WTC11 (cell line): ENCODE measurements at regions not wholly inside any gene's neighbourhood (a gene's known extent, or its start where the extent isn't known, plus 50 kb on each side); places are given as distances from the start of the nearest gene placed in this dataset.

Experiments
- ATAC-seq: fragments of 200-7000 bp; cut with Tn5 transposase; 2 replicates; pipeline ENCODE4 v1.10.0; 2021; ENCODE audit warnings: mild to moderate bottlenecking, moderate library complexity
- CTCF ChIA-PET: fragments of 300-600 bp; sonication (Branson Sonifier 250); formaldehyde crosslinking; loops from one replicate; lab custom pipeline; 2021; ENCODE audit warnings: antibody characterized with exemption; lab: Charles Lee
- POLR2A ChIA-PET: fragments of 350-600 bp; sonication (Branson Sonifier 250); formaldehyde crosslinking; loops from one replicate; lab custom pipeline; 2021; ENCODE audit warnings: antibody characterized with exemption; lab: Charles Lee
- DNase-seq: peaks from one replicate; pipeline ENCODE4 v3.0.0; 2021; ENCODE audit warnings: low spot score
- H3K27ac Mint-ChIP-seq: 2 replicates; pipeline ENCODE4 v1.8.0; 2021; ENCODE audit warnings: mixed read lengths
- H3K27me3 Mint-ChIP-seq: 2 replicates; pipeline ENCODE4 v1.8.0; 2021; ENCODE audit warnings: low read depth, mild to moderate bottlenecking, moderate library complexity, mixed read lengths
- H3K36me3 Mint-ChIP-seq: 2 replicates; pipeline ENCODE4 v1.8.0; 2021; ENCODE audit warnings: mixed read lengths
- H3K4me1 Mint-ChIP-seq: 2 replicates; pipeline ENCODE4 v1.8.0; 2022; ENCODE audit warnings: mixed read lengths
- H3K4me3 Mint-ChIP-seq: 2 replicates; pipeline ENCODE4 v1.8.0; 2021; ENCODE audit warnings: mild to moderate bottlenecking, moderate library complexity, mixed read lengths
- H3K9me3 Mint-ChIP-seq: 2 replicates; pipeline ENCODE4 v1.8.0; 2021; ENCODE audit warnings: mixed read lengths
- ERG ChIP-seq: fragments of 250-450 bp; sonication (Bioruptor Pico); IDR thresholded peaks from 2 replicates; pipeline ENCODE4 v1.8.0; 2021; ENCODE audit warnings: mild to moderate bottlenecking
- ESRRA ChIP-seq: sonication (generic); formaldehyde crosslinking; IDR thresholded peaks from 2 replicates; pipeline ENCODE4 v1.8.1; 2022; ENCODE audit warnings: mild to moderate bottlenecking, missing genetic modification reagents, borderline replicate concordance
- GTF2I ChIP-seq: fragments of 250-450 bp; sonication (Bioruptor Pico); conservative IDR thresholded peaks from 2 replicates; pipeline ENCODE4 v1.4.0; 2021; ENCODE audit warnings: mild to moderate bottlenecking
- MYBL2 ChIP-seq: sonication (generic); formaldehyde crosslinking; IDR thresholded peaks from 2 replicates; pipeline ENCODE4 v1.8.1; 2023; ENCODE audit warnings: mild to moderate bottlenecking, moderate library complexity, missing genetic modification reagents
- OVOL2 ChIP-seq: fragments of 250-450 bp; sonication (Bioruptor Pico); IDR thresholded peaks from 2 replicates; pipeline ENCODE4 v1.9.0; 2021; ENCODE audit warnings: mild to moderate bottlenecking, borderline replicate concordance
- PRRX2 ChIP-seq: fragments of 250-450 bp; sonication (Bioruptor Pico); IDR thresholded peaks from 2 replicates; pipeline ENCODE4 v1.8.0; 2021; ENCODE audit warnings: mild to moderate bottlenecking
- RELA ChIP-seq: sonication (generic); formaldehyde crosslinking; IDR thresholded peaks from 2 replicates; pipeline ENCODE4 v1.8.1; 2022; ENCODE audit warnings: missing genetic modification reagents, mild to moderate bottlenecking, borderline replicate concordance
- RORB ChIP-seq: fragments of 250-450 bp; sonication (Bioruptor Pico); IDR thresholded peaks from 2 replicates; pipeline ENCODE4 v1.9.0; 2021; ENCODE audit warnings: mild to moderate bottlenecking
- SMAD4 ChIP-seq: sonication (generic); formaldehyde crosslinking; IDR thresholded peaks from 2 replicates; pipeline ENCODE4 v1.8.0; 2022; ENCODE audit warnings: mild to moderate bottlenecking, missing genetic modification reagents
- ZMAT4 ChIP-seq: fragments of 250-450 bp; sonication (Bioruptor Pico); IDR thresholded peaks from 2 replicates; pipeline ENCODE4 v1.9.0; 2021; ENCODE audit warnings: mild to moderate bottlenecking
- ZNF281 ChIP-seq: sonication (generic); formaldehyde crosslinking; IDR thresholded peaks from 2 replicates; pipeline ENCODE4 v1.8.0; 2023; ENCODE audit warnings: mild to moderate bottlenecking, missing genetic modification reagents
- ZNF423 ChIP-seq: fragments of 250-450 bp; sonication (Bioruptor Pico); IDR thresholded peaks from 2 replicates; pipeline ENCODE4 v2.1.2; 2022; ENCODE audit warnings: mild to moderate bottlenecking, moderate library complexity
- ZNF671 ChIP-seq: fragments of 250-450 bp; sonication (Bioruptor Pico); IDR thresholded peaks from 2 replicates; pipeline ENCODE4 v1.8.0; 2021; ENCODE audit warnings: mild to moderate bottlenecking
- TF ChIP-seq, protein P1 (sequence below): sonication (generic); formaldehyde crosslinking; IDR thresholded peaks from 2 replicates; pipeline ENCODE4 v1.8.1; 2023; ENCODE audit warnings: mild to moderate bottlenecking, missing genetic modification reagents, moderate library complexity
- TF ChIP-seq, protein P2 (sequence below): sonication (generic); formaldehyde crosslinking; IDR thresholded peaks from 2 replicates; pipeline ENCODE4 v1.8.1; 2023; ENCODE audit warnings: mild to moderate bottlenecking, missing genetic modification reagents, borderline replicate concordance
- TF ChIP-seq, protein P3 (sequence below): sonication (generic); formaldehyde crosslinking; conservative IDR thresholded peaks from 2 replicates; pipeline ENCODE4 v1.8.1; 2022; ENCODE audit warnings: mild to moderate bottlenecking, missing genetic modification reagents
- TF ChIP-seq, protein P4 (sequence below): sonication (generic); formaldehyde crosslinking; IDR thresholded peaks from 2 replicates; pipeline ENCODE4 v1.8.1; 2023; ENCODE audit warnings: mild to moderate bottlenecking, missing genetic modification reagents, moderate library complexity

DNA sequence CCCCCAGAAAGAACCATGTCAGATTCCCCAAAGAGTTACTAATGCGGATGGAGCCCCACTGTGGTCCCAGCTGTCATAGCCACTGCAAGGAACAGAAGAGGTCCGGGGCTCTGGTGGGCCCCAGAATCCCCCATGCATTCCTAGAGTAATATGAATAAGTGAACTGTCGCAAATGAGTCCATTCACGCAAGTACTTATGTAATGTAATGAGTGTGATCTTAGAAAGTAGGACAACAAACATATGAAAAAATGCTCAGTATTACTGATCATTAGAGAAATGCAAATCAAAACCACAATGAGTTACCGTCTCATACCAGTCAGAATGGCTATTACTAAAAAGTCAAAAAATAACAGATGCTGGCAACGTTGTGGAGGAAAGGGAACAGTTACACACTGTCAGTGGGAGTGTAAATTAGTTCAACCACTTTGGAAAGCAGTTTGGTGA lies 141.5 kb upstream of the RBPJ start (continued):
- TF ChIP-seq RELA (CRISPR knock-in tag) (no peak), ERG (no peak), OVOL2 (CRISPR knock-in tag) (no peak), ZNF671 (no peak), SMAD4 (CRISPR knock-in tag) (no peak), PRRX2 (CRISPR knock-in tag) (no peak), ZMAT4 (CRISPR knock-in tag) (no peak), MYBL2 (CRISPR knock-in tag) (no peak)
- TF ChIP-seq, protein P1, sequence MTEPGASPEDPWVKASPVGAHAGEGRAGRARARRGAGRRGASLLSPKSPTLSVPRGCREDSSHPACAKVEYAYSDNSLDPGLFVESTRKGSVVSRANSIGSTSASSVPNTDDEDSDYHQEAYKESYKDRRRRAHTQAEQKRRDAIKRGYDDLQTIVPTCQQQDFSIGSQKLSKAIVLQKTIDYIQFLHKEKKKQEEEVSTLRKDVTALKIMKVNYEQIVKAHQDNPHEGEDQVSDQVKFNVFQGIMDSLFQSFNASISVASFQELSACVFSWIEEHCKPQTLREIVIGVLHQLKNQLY = no peak
- TF ChIP-seq, protein P2, sequence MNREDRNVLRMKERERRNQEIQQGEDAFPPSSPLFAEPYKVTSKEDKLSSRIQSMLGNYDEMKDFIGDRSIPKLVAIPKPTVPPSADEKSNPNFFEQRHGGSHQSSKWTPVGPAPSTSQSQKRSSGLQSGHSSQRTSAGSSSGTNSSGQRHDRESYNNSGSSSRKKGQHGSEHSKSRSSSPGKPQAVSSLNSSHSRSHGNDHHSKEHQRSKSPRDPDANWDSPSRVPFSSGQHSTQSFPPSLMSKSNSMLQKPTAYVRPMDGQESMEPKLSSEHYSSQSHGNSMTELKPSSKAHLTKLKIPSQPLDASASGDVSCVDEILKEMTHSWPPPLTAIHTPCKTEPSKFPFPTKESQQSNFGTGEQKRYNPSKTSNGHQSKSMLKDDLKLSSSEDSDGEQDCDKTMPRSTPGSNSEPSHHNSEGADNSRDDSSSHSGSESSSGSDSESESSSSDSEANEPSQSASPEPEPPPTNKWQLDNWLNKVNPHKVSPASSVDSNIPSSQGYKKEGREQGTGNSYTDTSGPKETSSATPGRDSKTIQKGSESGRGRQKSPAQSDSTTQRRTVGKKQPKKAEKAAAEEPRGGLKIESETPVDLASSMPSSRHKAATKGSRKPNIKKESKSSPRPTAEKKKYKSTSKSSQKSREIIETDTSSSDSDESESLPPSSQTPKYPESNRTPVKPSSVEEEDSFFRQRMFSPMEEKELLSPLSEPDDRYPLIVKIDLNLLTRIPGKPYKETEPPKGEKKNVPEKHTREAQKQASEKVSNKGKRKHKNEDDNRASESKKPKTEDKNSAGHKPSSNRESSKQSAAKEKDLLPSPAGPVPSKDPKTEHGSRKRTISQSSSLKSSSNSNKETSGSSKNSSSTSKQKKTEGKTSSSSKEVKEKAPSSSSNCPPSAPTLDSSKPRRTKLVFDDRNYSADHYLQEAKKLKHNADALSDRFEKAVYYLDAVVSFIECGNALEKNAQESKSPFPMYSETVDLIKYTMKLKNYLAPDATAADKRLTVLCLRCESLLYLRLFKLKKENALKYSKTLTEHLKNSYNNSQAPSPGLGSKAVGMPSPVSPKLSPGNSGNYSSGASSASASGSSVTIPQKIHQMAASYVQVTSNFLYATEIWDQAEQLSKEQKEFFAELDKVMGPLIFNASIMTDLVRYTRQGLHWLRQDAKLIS (CRISPR knock-in tag) = no peak

DNA sequence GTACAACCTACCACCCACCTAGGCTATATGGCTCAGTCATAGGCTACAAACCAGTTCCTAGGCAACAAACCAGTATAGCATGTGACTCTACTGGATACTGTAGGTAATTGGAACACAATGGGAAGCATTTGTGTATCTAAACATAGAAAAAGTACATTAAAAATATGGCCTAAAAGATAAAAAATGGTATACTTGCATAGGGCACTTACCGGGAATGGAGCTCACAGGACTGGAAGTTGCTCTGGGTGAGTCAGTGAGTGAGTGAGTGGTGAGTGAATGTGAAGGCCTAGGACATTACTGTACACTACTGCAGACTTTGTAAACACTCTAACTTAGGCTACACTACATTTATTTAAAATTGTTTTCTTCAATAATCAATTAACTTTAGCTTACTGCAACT lies 139.2 kb upstream of the RBPJ start:
- ChIA-PET POLR2A (no interaction called here), CTCF (no interaction called here)
- no peak overlapping the region for H3K4me3 Mint-ChIP-seq
- peaks cover 7% of the 10 kb centered on the region; the same call in 1 of the 2 replicates for H3K9me3 Mint-ChIP-seq
- DNase-seq (no peak), ATAC-seq (no peak)
- H3K27me3 Mint-ChIP-seq = no peaks in the 10 kb centered on the region
- TF ChIP-seq ZMAT4 (CRISPR knock-in tag) = no peak
- no peak for TF ChIP-seq SMAD4 (CRISPR knock-in tag)
- TF ChIP-seq ZNF423 (CRISPR knock-in tag) = no peak
- TF ChIP-seq, protein P3, sequence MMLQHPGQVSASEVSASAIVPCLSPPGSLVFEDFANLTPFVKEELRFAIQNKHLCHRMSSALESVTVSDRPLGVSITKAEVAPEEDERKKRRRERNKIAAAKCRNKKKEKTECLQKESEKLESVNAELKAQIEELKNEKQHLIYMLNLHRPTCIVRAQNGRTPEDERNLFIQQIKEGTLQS (CRISPR knock-in tag) = no peak
- no peak for TF ChIP-seq MYBL2 (CRISPR knock-in tag)
- TF ChIP-seq, protein P4, sequence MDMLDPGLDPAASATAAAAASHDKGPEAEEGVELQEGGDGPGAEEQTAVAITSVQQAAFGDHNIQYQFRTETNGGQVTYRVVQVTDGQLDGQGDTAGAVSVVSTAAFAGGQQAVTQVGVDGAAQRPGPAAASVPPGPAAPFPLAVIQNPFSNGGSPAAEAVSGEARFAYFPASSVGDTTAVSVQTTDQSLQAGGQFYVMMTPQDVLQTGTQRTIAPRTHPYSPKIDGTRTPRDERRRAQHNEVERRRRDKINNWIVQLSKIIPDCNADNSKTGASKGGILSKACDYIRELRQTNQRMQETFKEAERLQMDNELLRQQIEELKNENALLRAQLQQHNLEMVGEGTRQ = no peak
- TF ChIP-seq ZNF281 = no peak
- no peak for TF ChIP-seq GTF2I (CRISPR knock-in tag)
- no peak for TF ChIP-seq RORB (CRISPR knock-in tag)
- TF ChIP-seq ESRRA = no peak
- H3K27ac Mint-ChIP-seq = no peak overlapping the region
- peaks cover 3% of the 10 kb centered on the region for H3K4me1 Mint-ChIP-seq
- H3K36me3 Mint-ChIP-seq = no peaks in the 10 kb centered on the region
